CD14-positive monocyte (primary cell): ENCODE measurements at regions not wholly inside any gene's neighbourhood (a gene's known extent, or its start where the extent isn't known, plus 50 kb on each side); places are given as distances from the start of the nearest gene placed in this dataset.

Source experiments
- DNase-seq, 3 donors: peaks; one replicate each; pipeline ENCODE4 v3.0.0-alpha.2; 2011 to 2022
- H2AFZ ChIP-seq: 2 replicates; pipeline ENCODE4 v1.6.0; 2012; ENCODE audit warnings: mild to moderate bottlenecking, low read depth, low read length, inconsistent platforms; ENCODE audit not compliant: insufficient read depth, poor library complexity, severe bottlenecking
- H3K27ac ChIP-seq, 2 donors: 1 replicate in 1 of 2; 2 replicates in 1 of 2; pipeline ENCODE4 v1.5.1; 2012 to 2013; ENCODE audit warnings: low read length in 2 of 2, control low read depth in 1 of 2, inconsistent platforms in 1 of 2, low read depth in 1 of 2, mild to moderate bottlenecking in 1 of 2
- H3K27me3 ChIP-seq, 2 donors: one replicate each; pipeline versions ENCODE4 v1.6.0 to v1.6.1; 2011 to 2013; ENCODE audit warnings: low read length in 2 of 2; ENCODE audit not compliant: control insufficient read depth in 2 of 2, insufficient read depth in 2 of 2
- H3K36me3 ChIP-seq, 2 donors: replicated peaks in 1 of 2; 1 replicate in 1 of 2; 2 replicates in 1 of 2; pipeline versions ENCODE4 v1.5.1 to v1.6.1; 2012 to 2013; ENCODE audit warnings: low read length in 2 of 2, control low read depth in 1 of 2, inconsistent platforms in 1 of 2, mild to moderate bottlenecking in 1 of 2; ENCODE audit not compliant: insufficient read depth in 2 of 2, control insufficient read depth in 1 of 2
- H3K4me1 ChIP-seq, 2 donors: 1 replicate in 1 of 2; 2 replicates in 1 of 2; pipeline versions ENCODE4 v1.5.1 to v1.6.1; 2012 to 2013; ENCODE audit warnings: low read length in 2 of 2, control low read depth in 1 of 2, inconsistent platforms in 1 of 2, mild to moderate bottlenecking in 1 of 2, moderate library complexity in 1 of 2; ENCODE audit not compliant: insufficient read depth in 2 of 2, control insufficient read depth in 1 of 2
- H3K4me2 ChIP-seq: replicated peaks from 2 replicates; pipeline ENCODE3; 2012; ENCODE audit warnings: low read length, moderate library complexity, mild to moderate bottlenecking; ENCODE audit not compliant: poor library complexity, severe bottlenecking; ENCODE audit errors: extremely low read depth
- H3K4me3 ChIP-seq, 3 experiments: fragments of 200-600 bp in 1 of 3; sonication (generic) in 1 of 3; replicated peaks in 1 of 3; 1 replicate in 2 of 3; 2 replicates in 1 of 3; pipeline ENCODE4 v1.5.1; 2011 to 2013; ENCODE audit warnings: low read length in 3 of 3, mild to moderate bottlenecking in 3 of 3, control low read depth in 2 of 3, low read depth in 2 of 3, inconsistent platforms in 1 of 3, moderate library complexity in 1 of 3
- H3K79me2 ChIP-seq: 2 replicates; pipeline ENCODE4 v1.6.0; 2012; ENCODE audit warnings: mild to moderate bottlenecking, control low read depth, inconsistent platforms, low read length, moderate library complexity; ENCODE audit not compliant: insufficient read depth
- H3K9ac ChIP-seq: 2 replicates; pipeline ENCODE4 v1.6.0; 2017; ENCODE audit warnings: low read length, mild to moderate bottlenecking; ENCODE audit not compliant: insufficient read depth, poor library complexity, severe bottlenecking
- H3K9me3 ChIP-seq, 2 donors: replicated peaks in 1 of 2; 1 replicate in 1 of 2; 2 replicates in 1 of 2; pipeline versions ENCODE4 v1.5.1 to v1.6.1; 2012 to 2013; ENCODE audit warnings: low read length in 2 of 2, control low read depth in 1 of 2; ENCODE audit not compliant: control insufficient read depth in 1 of 2, insufficient read depth in 1 of 2
- H4K20me1 ChIP-seq: 2 replicates; pipeline ENCODE4 v1.6.0; 2012; ENCODE audit warnings: mild to moderate bottlenecking, low read length, control low read depth, moderate library complexity; ENCODE audit not compliant: insufficient read depth
- H3K27ac Mint-ChIP-seq, 7 donors: one replicate each; pipeline ENCODE4 v1.8.0; 2020; ENCODE audit warnings: mild to moderate bottlenecking in 7 of 7, mixed read lengths in 7 of 7, moderate library complexity in 6 of 7, inconsistent platforms in 2 of 7
- H3K27me3 Mint-ChIP-seq, 3 donors: one replicate each; pipeline ENCODE4 v1.8.0; 2021 to 2022; ENCODE audit warnings: low read depth in 3 of 3, mild to moderate bottlenecking in 3 of 3, mixed read lengths in 3 of 3, moderate library complexity in 3 of 3, inconsistent platforms in 1 of 3
- H3K36me3 Mint-ChIP-seq, 2 donors: one replicate each; pipeline ENCODE4 v1.8.0; 2020; ENCODE audit warnings: mixed read lengths in 2 of 2, inconsistent platforms in 1 of 2, mild to moderate bottlenecking in 1 of 2
- H3K4me1 Mint-ChIP-seq: one replicate; pipeline ENCODE4 v1.8.0; 2020; ENCODE audit warnings: mild to moderate bottlenecking, mixed read lengths
- H3K4me3 Mint-ChIP-seq, 2 donors: one replicate each; pipeline ENCODE4 v1.8.0; 2020; ENCODE audit warnings: mild to moderate bottlenecking in 2 of 2, mixed read lengths in 2 of 2, moderate library complexity in 1 of 2
- H3K9me3 Mint-ChIP-seq, 7 donors: one replicate each; pipeline ENCODE4 v1.8.0; 2020 to 2022; ENCODE audit warnings: mixed read lengths in 7 of 7, mild to moderate bottlenecking in 6 of 7, moderate library complexity in 6 of 7, inconsistent platforms in 2 of 7
- WGBS: methylation state at CpG from one replicate; pipeline ENCODE4 v1.1.5; 2013; ENCODE audit warnings: missing lambda C conversion rate; ENCODE audit not compliant: insufficient coverage; 5-methylcytosine and 5-hydroxymethylcytosine counted together
- intact Hi-C, 2 donors: fragments of 100-400 bp; cut with micrococcal nuclease; formaldehyde crosslinking; loops; one replicate each; pipeline versions ENCODE4 v1.15.0 to v1.15.1; 2023
- TF ChIP-seq, protein P1 (sequence below): fragments of 200-600 bp; IDR thresholded peaks from one replicate; pipeline ENCODE4 v1.8.0; 2022; ENCODE audit warnings: antibody characterized with exemption, mild to moderate bottlenecking

DNA sequence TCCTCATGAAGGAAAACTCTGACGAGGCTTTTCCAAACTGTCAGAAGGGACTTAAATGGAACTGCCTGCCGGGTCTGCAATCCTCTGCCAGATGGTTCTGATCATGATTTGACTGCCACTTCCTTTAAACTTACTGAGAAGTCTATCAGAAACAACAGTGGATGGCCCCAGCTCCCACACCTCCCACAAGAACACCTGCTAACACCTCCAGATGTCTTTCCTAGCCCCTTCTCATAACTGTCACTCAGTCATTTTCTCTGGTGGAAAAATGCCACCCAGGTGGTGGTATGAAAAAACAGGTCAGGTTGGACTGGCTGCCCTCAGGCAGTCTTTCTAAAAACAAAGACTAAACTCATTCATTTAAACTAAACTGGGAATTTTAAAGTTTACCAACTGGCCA lies 66.7 kb upstream of the ABCD3 start:
- Histone ChIP-seq H3K27me3 (no peaks in the 10 kb centered on the region), H3K9me3 (no peaks in the 10 kb centered on the region), H2AFZ (no peak overlapping the region), H3K36me3 (no peaks in the 10 kb centered on the region), H3K79me2 (no peaks in the 10 kb centered on the region), H3K4me3 (no peak overlapping the region), H4K20me1 (no peaks in the 10 kb centered on the region), H3K4me1 (no peaks in the 10 kb centered on the region), H3K4me2 (no peak overlapping the region), H3K9ac (no peak overlapping the region), H3K27ac (no peak overlapping the region)
- Mint-ChIP-seq H3K4me1 (peaks cover 6% of the 10 kb centered on the region), H3K27me3 (peaks cover 4 to 6% (median 5%) of the 10 kb centered on the region in 3 donors), H3K4me3 (no peak overlapping the region), H3K27ac (no peak overlapping the region), H3K9me3 (no peaks in the 10 kb centered on the region), H3K36me3 (no peaks in the 10 kb centered on the region)
- TF ChIP-seq, protein P1, sequence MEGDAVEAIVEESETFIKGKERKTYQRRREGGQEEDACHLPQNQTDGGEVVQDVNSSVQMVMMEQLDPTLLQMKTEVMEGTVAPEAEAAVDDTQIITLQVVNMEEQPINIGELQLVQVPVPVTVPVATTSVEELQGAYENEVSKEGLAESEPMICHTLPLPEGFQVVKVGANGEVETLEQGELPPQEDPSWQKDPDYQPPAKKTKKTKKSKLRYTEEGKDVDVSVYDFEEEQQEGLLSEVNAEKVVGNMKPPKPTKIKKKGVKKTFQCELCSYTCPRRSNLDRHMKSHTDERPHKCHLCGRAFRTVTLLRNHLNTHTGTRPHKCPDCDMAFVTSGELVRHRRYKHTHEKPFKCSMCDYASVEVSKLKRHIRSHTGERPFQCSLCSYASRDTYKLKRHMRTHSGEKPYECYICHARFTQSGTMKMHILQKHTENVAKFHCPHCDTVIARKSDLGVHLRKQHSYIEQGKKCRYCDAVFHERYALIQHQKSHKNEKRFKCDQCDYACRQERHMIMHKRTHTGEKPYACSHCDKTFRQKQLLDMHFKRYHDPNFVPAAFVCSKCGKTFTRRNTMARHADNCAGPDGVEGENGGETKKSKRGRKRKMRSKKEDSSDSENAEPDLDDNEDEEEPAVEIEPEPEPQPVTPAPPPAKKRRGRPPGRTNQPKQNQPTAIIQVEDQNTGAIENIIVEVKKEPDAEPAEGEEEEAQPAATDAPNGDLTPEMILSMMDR: no peak
- no peak for DNase-seq
- intact Hi-C loops: no loop called here
- WGBS: 59% methylated on average over 2 of the region's 2 CpGs

DNA sequence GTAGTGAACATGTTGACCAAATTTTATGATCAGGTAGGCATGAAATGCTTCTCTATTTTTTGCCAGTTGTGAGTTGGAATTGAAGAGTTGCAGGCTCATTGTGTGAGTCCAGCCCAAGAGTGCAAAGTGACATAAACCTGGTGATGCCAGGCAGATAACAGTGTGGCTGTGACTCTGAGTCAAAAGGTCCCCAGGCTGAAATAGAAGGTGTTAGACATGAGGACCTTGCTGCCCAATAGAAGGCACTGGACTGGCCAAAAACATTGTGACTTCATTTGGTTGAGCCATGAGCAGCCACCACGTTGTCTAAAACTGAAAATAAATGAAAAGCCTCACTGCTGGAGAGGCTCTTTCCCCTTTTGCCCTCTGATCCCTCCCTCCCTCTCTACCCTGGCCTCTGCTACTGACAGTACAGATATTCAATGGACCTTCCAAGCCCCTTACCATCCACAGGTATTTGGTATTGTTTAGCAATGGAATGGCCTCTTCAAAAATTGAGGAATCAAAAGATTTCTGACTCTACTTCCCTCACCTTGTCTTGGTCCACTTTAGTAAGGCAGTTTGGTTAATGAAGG lies 67.8 kb upstream of the ABCD3 start:
- Histone ChIP-seq H3K9ac (no peak overlapping the region), H4K20me1 (no peaks in the 10 kb centered on the region), H3K36me3 (no peaks in the 10 kb centered on the region), H3K4me3 (no peak overlapping the region), H3K4me1 (peaks cover 6 to 7% of the 10 kb centered on the region in 2 donors), H3K79me2 (no peaks in the 10 kb centered on the region), H3K27ac (no peak overlapping the region), H3K4me2 (no peak overlapping the region), H3K27me3 (no peaks in the 10 kb centered on the region), H2AFZ (no peak overlapping the region), H3K9me3 (no peaks in the 10 kb centered on the region)
- H3K9me3 Mint-ChIP-seq: no peaks in the 10 kb centered on the region
- TF ChIP-seq, protein P1: no peak
- H3K4me1 Mint-ChIP-seq: peaks cover 12% of the 10 kb centered on the region
- no peak for DNase-seq
- no peak overlapping the region for H3K27ac Mint-ChIP-seq
- H3K36me3 Mint-ChIP-seq: no peaks in the 10 kb centered on the region
- H3K27me3 Mint-ChIP-seq: peaks cover 3 to 6% (median 4%) of the 10 kb centered on the region in 3 donors
- WGBS: no CpG with 5 or more reads among the region's 1 CpG
- H3K4me3 Mint-ChIP-seq: no peak overlapping the region
- intact Hi-C loops: no loop called here
